ENCODE measurements at regions not wholly inside any gene's neighbourhood (a gene's known extent, or its start where the extent isn't known, plus 50 kb on each side); places are given as distances from the start of the nearest gene placed in this dataset.

DNA sequence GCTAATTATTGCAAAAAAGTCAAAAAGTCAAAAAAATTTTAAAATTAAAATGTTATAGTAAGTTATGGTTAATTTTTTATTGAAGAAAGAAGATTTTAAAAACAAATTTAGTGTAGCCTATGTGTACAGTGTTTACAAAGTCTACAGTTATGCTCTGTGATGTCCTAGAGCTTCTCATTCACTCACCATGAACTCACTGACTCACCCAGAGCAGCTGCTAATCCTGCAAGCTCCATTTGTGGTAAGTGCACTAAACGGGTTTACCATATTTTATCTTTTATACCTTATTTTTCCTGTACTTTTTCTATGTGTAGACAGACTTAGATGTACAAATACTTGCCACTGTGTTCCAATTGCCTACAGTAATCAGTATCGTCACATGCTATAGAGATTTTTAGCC lies 788.2 kb downstream of the DSC3 start:
- TF ChIP-seq CTCF (optimal IDR thresholded peaks at IDR 0.05 in 1 of 3, IDR thresholded peaks at IDR 0.05 in 1 of 3, conservative IDR thresholded peaks at IDR 0.05 in 1 of 3; ENCODE audit: extremely low read depth in 1 of 3, insufficient read depth in 2 of 3, low read length in 3 of 3) (no peak), EZH2 (IDR thresholded peaks at IDR 0.05; ENCODE audit: low read length) (no peak)

Measured in keratinocyte (primary cell).